Esophagus muscularis mucosa (tissue), 4 donors: ENCODE measurements at regions not wholly inside any gene's neighbourhood (a gene's known extent, or its start where the extent isn't known, plus 50 kb on each side); places are given as distances from the start of the nearest gene placed in this dataset.
"Not testable (repeated sequence)": the region's sequence is repeated elsewhere in the genome, so short reads cannot be mapped to it uniquely, and the experiment has no call there.

Source experiments
- DNase-seq: peaks from one replicate; pipeline ENCODE4 v3.0.0-alpha.2; 2017; ENCODE audit errors: extremely low spot score
- H3K27ac ChIP-seq, 4 donors: fragments of 200-600 bp; sonication (generic); replicated peaks in 1 of 4; 1 replicate in 3 of 4; 2 replicates in 1 of 4; pipeline ENCODE4 v1.5.1; 2016 to 2019; ENCODE audit warnings: mild to moderate bottlenecking in 1 of 4
- H3K27me3 ChIP-seq, 4 donors: fragments of 200-600 bp; sonication (generic); one replicate each; pipeline versions ENCODE4 v1.5.1 to v1.6.0; 2016 to 2019
- H3K36me3 ChIP-seq, 4 donors: fragments of 200-600 bp; sonication (generic); one replicate each; pipeline ENCODE4 v1.5.1; 2016 to 2019
- H3K4me1 ChIP-seq, 4 donors: fragments of 200-600 bp; sonication (generic); one replicate each; pipeline ENCODE4 v1.5.1; 2016 to 2019
- H3K4me3 ChIP-seq, 4 donors: fragments of 200-600 bp; sonication (generic); 1 replicate in 2 of 4; 2 replicates in 2 of 4; pipeline ENCODE4 v1.5.1; 2016 to 2019; ENCODE audit warnings: mild to moderate bottlenecking in 4 of 4, moderate library complexity in 1 of 4
- H3K9me3 ChIP-seq, 4 donors: fragments of 200-600 bp; sonication (generic); 1 replicate in 3 of 4; 2 replicates in 1 of 4; pipeline ENCODE4 v1.5.1; 2016 to 2019
- EP300 ChIP-seq: sonication (generic); formaldehyde crosslinking; IDR thresholded peaks from one replicate; pipeline ENCODE4 v1.6.1; 2017; ENCODE audit warnings: antibody characterized with exemption
- POLR2A ChIP-seq: fragments of 450-650 bp; IDR thresholded peaks from one replicate; pipeline ENCODE4 v1.6.1; 2017; ENCODE audit warnings: antibody characterized with exemption, moderate library complexity, mild to moderate bottlenecking, low read depth
- POLR2AphosphoS5 ChIP-seq, 2 donors: sonication (generic); formaldehyde crosslinking; IDR thresholded peaks; one replicate each; pipeline ENCODE4 v1.6.1; 2017; ENCODE audit warnings: antibody characterized with exemption in 2 of 2
- WGBS: methylation state at CpG from one replicate; pipeline ENCODE4 v1.1.5; 2018; 5-methylcytosine and 5-hydroxymethylcytosine counted together
- intact Hi-C: fragments of 100-400 bp; cut with DNase I; formaldehyde crosslinking; loops from one replicate; pipeline ENCODE4 v1.15.1; 2023
- TF ChIP-seq, protein P1 (sequence below), 3 experiments: fragments of 200-600 bp in 2 of 3; fragments of 450-650 bp in 1 of 3; sonication (generic) in 2 of 3; IDR thresholded peaks; one replicate each; pipeline ENCODE4 v1.5.1; 2017 to 2019; ENCODE audit warnings: antibody characterized with exemption in 3 of 3, mild to moderate bottlenecking in 2 of 3, moderate library complexity in 1 of 3

DNA sequence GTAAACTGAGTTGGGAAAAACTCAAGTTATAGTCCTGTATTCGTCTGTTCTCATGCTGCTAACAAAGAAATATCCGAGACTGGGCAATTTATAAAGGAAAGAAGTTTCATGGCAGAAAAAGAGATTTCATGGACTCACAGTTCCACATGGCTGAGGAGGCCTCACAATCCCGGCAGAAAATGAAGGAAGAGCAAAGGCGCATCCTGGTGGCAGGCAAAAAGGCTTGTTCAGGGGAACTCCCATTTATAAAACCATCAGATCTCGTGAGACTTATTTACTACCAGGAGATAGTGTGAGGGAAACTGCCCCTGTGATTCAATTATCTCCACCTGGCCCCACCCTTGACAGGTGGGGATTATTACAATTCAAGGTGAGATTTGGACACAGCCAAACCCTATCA is 292.6 kb upstream of the SYT1 start:
- Histone ChIP-seq H3K27me3 (no peaks in the 10 kb centered on the region), H3K9me3 (no peaks in the 10 kb centered on the region), H3K4me1 (no peaks in the 10 kb centered on the region), H3K27ac (no peak overlapping the region), H3K4me3 (no peak overlapping the region), H3K36me3 (no peaks in the 10 kb centered on the region)
- intact Hi-C loops: no loop called here
- no peak for TF ChIP-seq POLR2A
- TF ChIP-seq, protein P1, sequence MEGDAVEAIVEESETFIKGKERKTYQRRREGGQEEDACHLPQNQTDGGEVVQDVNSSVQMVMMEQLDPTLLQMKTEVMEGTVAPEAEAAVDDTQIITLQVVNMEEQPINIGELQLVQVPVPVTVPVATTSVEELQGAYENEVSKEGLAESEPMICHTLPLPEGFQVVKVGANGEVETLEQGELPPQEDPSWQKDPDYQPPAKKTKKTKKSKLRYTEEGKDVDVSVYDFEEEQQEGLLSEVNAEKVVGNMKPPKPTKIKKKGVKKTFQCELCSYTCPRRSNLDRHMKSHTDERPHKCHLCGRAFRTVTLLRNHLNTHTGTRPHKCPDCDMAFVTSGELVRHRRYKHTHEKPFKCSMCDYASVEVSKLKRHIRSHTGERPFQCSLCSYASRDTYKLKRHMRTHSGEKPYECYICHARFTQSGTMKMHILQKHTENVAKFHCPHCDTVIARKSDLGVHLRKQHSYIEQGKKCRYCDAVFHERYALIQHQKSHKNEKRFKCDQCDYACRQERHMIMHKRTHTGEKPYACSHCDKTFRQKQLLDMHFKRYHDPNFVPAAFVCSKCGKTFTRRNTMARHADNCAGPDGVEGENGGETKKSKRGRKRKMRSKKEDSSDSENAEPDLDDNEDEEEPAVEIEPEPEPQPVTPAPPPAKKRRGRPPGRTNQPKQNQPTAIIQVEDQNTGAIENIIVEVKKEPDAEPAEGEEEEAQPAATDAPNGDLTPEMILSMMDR (IDR thresholded peaks at IDR 0.05): no peak
- no peak for TF ChIP-seq POLR2AphosphoS5 (IDR thresholded peaks at IDR 0.05)
- TF ChIP-seq EP300: no peak
- WGBS: 76% methylated on average over 5 of the region's 5 CpGs
- DNase-seq: no peak

GRCh38 chr12:78575208-78575607 is 289.4 kb upstream of the SYT1 start:
- H3K36me3 ChIP-seq, H3K4me1 ChIP-seq, H3K4me3 ChIP-seq, intact Hi-C loops, H3K27ac ChIP-seq, DNase-seq, H3K27me3 ChIP-seq, H3K9me3 ChIP-seq: not testable (repeated sequence)
- 92% methylated on average over 6 of the region's 6 CpGs for WGBS

DNA sequence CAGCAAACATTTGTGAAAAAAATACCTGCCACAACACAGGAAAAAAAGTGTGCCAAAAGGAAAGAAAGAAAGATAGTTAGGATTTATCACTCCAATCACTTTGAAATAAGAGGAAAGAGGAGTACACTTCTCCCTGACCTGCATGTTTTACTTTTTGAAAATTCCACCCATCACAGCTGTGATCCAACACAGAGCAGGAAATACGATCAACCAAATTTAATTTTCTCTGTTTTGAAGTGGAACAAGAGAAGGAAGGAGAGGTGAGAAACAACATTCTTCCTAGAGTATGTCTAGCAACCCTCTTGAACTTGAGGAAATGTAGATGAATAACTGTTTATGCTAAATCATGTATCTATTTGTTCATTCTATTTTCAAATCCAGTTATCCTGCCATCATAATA is 284.7 kb upstream of the SYT1 start:
- Histone ChIP-seq H3K27ac (no peak overlapping the region), H3K36me3 (no peaks in the 10 kb centered on the region), H3K4me1 (no peaks in the 10 kb centered on the region), H3K4me3 (no peak overlapping the region), H3K27me3 (no peaks in the 10 kb centered on the region), H3K9me3 (peaks cover 0 to 5% (median 3%) of the 10 kb centered on the region in 4 donors)
- TF ChIP-seq EP300: no peak
- intact Hi-C loops: no loop called here
- 83% methylated on average over 1 of the region's 1 CpG for WGBS
- DNase-seq: no peak

GRCh38 chr12:78580296-78580695 is 284.3 kb upstream of the SYT1 start:
- Histone ChIP-seq H3K4me3 (no peak overlapping the region), H3K27me3 (no peaks in the 10 kb centered on the region), H3K4me1 (no peaks in the 10 kb centered on the region), H3K36me3 (no peaks in the 10 kb centered on the region), H3K27ac (no peak overlapping the region), H3K9me3 (peaks cover 0 to 10% (median 3%) of the 10 kb centered on the region in 4 donors)
- DNase-seq: no peak
- intact Hi-C loops: no loop called here
- TF ChIP-seq EP300 (no peak), POLR2AphosphoS5 (IDR thresholded peaks at IDR 0.05) (no peak), POLR2A (no peak)
- TF ChIP-seq, protein P1 (IDR thresholded peaks at IDR 0.05): no peak
- WGBS: 70% methylated on average over 1 of the region's 1 CpG

- no peak for TF ChIP-seq EP300
- TF ChIP-seq POLR2A: no peak
- TF ChIP-seq POLR2AphosphoS5 (IDR thresholded peaks at IDR 0.05): no peak
- TF ChIP-seq, protein P1 (IDR thresholded peaks at IDR 0.05): no peak
- no peaks in the 10 kb centered on the region for H3K4me1 ChIP-seq
- intact Hi-C loops: no loop called here
- H3K27ac ChIP-seq: no peak overlapping the region
- no peaks in the 10 kb centered on the region for H3K36me3 ChIP-seq
- 50% methylated on average over 1 of the region's 1 CpG for WGBS
- H3K27me3 ChIP-seq: no peaks in the 10 kb centered on the region
- no peak for DNase-seq
- H3K4me3 ChIP-seq: no peak overlapping the region
- H3K9me3 ChIP-seq: peaks cover 0 to 29% (median 11%) of the 10 kb centered on the region in 4 donors
Measured at GRCh38 chr12:78584695-78585094, 279.9 kb upstream of the SYT1 start.

GRCh38 chr12:78585132-78585531 is 279.4 kb upstream of the SYT1 start:
- H3K27ac ChIP-seq: no peak overlapping the region
- H3K27me3 ChIP-seq: no peaks in the 10 kb centered on the region
- no peak overlapping the region for H3K4me3 ChIP-seq
- WGBS: 94% methylated on average over 2 of the region's 2 CpGs
- H3K9me3 ChIP-seq: peaks cover 0 to 29% (median 11%) of the 10 kb centered on the region in 4 donors
- intact Hi-C loops: no loop called here
- H3K4me1 ChIP-seq: no peaks in the 10 kb centered on the region
- TF ChIP-seq, protein P1 (IDR thresholded peaks at IDR 0.05): no peak
- TF ChIP-seq EP300: no peak
- TF ChIP-seq POLR2A: no peak
- TF ChIP-seq POLR2AphosphoS5 (IDR thresholded peaks at IDR 0.05): no peak
- no peak for DNase-seq
- no peaks in the 10 kb centered on the region for H3K36me3 ChIP-seq
